Activated CD8-positive, alpha-beta memory T cell treated with anti-CD3 and anti-CD28 coated beads, Interleukin-2, amount 10 ng/mL, durations not matched to agents 7 days and 5 days (primary cell): ENCODE measurements at regions not wholly inside any gene's neighbourhood (a gene's known extent, or its start where the extent isn't known, plus 50 kb on each side); places are given as distances from the start of the nearest gene placed in this dataset.

Source experiments
- ATAC-seq: fragments of 150-1000 bp; cut with Tn5 transposase; one replicate; pipeline ENCODE4 v1.10.0; 2021; ENCODE audit warnings: moderate library complexity
- CTCF ChIA-PET: fragments of 350-600 bp; sonication (Branson Sonifier 250); formaldehyde crosslinking; loops from one replicate; lab custom pipeline; 2021; ENCODE audit warnings: antibody characterized with exemption; lab: Charles Lee
- DNase-seq: peaks from one replicate; pipeline ENCODE4 v3.0.0-alpha.2; 2020
- H3K27ac Mint-ChIP-seq: one replicate; pipeline ENCODE4 v1.8.0; 2021; ENCODE audit warnings: mild to moderate bottlenecking, mixed read lengths
- H3K27me3 Mint-ChIP-seq: one replicate; pipeline ENCODE4 v1.8.0; 2021; ENCODE audit warnings: mixed read lengths
- H3K36me3 Mint-ChIP-seq: one replicate; pipeline ENCODE4 v1.8.0; 2021; ENCODE audit warnings: mild to moderate bottlenecking, mixed read lengths
- H3K4me1 Mint-ChIP-seq: one replicate; pipeline ENCODE4 v1.8.0; 2021; ENCODE audit warnings: mixed read lengths
- H3K4me3 Mint-ChIP-seq: one replicate; pipeline ENCODE4 v1.8.0; 2021; ENCODE audit warnings: mild to moderate bottlenecking, moderate library complexity, mixed read lengths
- H3K9me3 Mint-ChIP-seq: one replicate; pipeline ENCODE4 v1.8.0; 2022; ENCODE audit warnings: low read depth, mixed read lengths

GRCh38 chr6:132952986-132953385, 138.6 kb downstream of the RPS12 start:
- Mint-ChIP-seq H3K9me3 (no peaks in the 10 kb centered on the region), H3K27me3 (peaks cover 67% of the 10 kb centered on the region), H3K4me3 (no peak overlapping the region), H3K27ac (no peak overlapping the region), H3K36me3 (no peaks in the 10 kb centered on the region), H3K4me1 (no peaks in the 10 kb centered on the region)
- CTCF ChIA-PET = no interaction called here
- DNase-seq (no peak), ATAC-seq (no peak)

DNA sequence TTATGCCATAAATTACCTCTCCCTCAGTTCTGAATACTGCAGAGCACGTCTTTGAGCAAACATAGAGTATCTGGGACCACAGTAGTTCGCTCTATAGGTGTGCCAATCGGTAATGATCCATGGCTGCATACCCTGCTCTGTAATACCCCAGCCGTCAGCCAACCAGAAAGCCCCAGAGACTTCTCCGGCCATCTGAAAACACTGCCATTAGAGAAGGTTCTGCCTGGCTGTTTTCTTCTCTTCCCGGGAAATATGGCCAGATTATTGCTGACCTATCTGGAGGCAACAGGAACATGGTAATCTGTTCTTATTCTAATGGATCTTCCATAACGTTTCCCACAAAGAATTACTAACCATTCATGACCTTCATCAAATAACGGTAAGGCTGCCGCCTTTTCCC, 139.9 kb downstream of the RPS12 start:
- Mint-ChIP-seq H3K4me3 (no peak overlapping the region), H3K36me3 (peaks cover 6% of the 10 kb centered on the region), H3K27me3 (peaks cover 59% of the 10 kb centered on the region), H3K27ac (no peak overlapping the region), H3K9me3 (no peaks in the 10 kb centered on the region), H3K4me1 (peaks cover 2% of the 10 kb centered on the region)
- CTCF ChIA-PET = no interaction called here
- DNase-seq (no peak), ATAC-seq (no peak)

GRCh38 chr6:132954936-132955335, 140.6 kb downstream of the RPS12 start:
- Mint-ChIP-seq H3K4me1 (peaks cover 8% of the 10 kb centered on the region), H3K27me3 (peaks cover 56% of the 10 kb centered on the region)

DNA sequence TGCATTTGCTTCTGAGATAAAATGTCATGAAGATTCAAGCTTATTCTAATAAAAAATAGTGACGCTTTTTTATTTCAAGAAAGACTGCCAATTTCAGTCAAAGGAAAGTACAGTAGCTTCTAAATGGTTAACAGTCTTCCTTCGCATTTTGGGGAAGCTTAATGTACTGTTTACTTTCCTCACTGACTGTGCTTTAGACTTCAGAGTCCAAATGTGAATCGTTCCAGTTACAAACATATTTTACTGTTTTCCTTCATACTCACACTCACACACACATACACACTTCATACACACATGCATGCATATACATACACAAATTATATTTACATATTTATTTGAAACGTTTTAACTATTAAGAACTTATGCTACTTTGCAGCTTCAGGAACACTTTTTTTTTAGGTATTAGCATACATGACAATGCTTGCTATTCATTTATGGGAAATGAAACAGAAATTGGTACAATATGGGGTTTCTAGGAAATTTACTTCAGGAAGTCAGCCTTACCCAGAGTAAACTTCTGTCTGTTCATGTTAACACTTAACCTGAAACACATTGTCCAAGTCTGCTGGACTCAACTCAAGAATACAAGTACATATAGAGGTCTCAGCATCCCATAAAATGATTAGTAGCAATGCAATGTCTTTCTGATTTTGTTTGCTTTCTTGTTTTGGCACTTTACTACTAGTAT, 145.4 kb downstream of the RPS12 start:
- DNase-seq (no peak), ATAC-seq (peak; percentile 51)
- Mint-ChIP-seq H3K27me3 (peaks cover 53% of the 10 kb centered on the region), H3K27ac (peak overlapping the region; percentile 65), H3K4me1 (peaks cover 25% of the 10 kb centered on the region), H3K4me3 (no peak overlapping the region), H3K9me3 (no peaks in the 10 kb centered on the region), H3K36me3 (peaks cover 8% of the 10 kb centered on the region)
- CTCF ChIA-PET = interaction anchor here (1.2 kb wide), 1 partner anchor 137 kb away, joined by 7 read pairs; no protein-coding TSS in a partner anchor

More at GRCh38 chr6:132954936-132955335, 140.6 kb downstream of the RPS12 start:
- Mint-ChIP-seq H3K4me3 (no peak overlapping the region), H3K9me3 (no peaks in the 10 kb centered on the region), H3K36me3 (peaks cover 8% of the 10 kb centered on the region), H3K27ac (no peak overlapping the region)
- DNase-seq (no peak), ATAC-seq (no peak)
- CTCF ChIA-PET = interaction anchor here (0.7 kb wide), 1 partner anchor 62 kb away, joined by 5 read pairs; no protein-coding TSS in a partner anchor

- no peaks in the 10 kb centered on the region for H3K9me3 Mint-ChIP-seq
- H3K4me1 Mint-ChIP-seq = peaks cover 28% of the 10 kb centered on the region
- peaks cover 46% of the 10 kb centered on the region for H3K27me3 Mint-ChIP-seq
- no peak overlapping the region for H3K4me3 Mint-ChIP-seq
- no peak for ATAC-seq
- H3K27ac Mint-ChIP-seq = no peak overlapping the region
- H3K36me3 Mint-ChIP-seq = peaks cover 8% of the 10 kb centered on the region
- no peak for DNase-seq
- CTCF ChIA-PET = interaction anchor here (2.7 kb wide), 1 partner anchor 137 kb away, joined by 22 read pairs; no protein-coding TSS in a partner anchor
These were observed 146.4 kb downstream of the RPS12 start for GRCh38 chr6:132960720-132961119.

GRCh38 chr6:132961122-132961521, 146.8 kb downstream of the RPS12 start:
- H3K27me3 Mint-ChIP-seq = peaks cover 44% of the 10 kb centered on the region
- H3K4me1 Mint-ChIP-seq = peaks cover 28% of the 10 kb centered on the region
- H3K27ac Mint-ChIP-seq = no peak overlapping the region
- H3K9me3 Mint-ChIP-seq = no peaks in the 10 kb centered on the region
- no peak for ATAC-seq
- peaks cover 8% of the 10 kb centered on the region for H3K36me3 Mint-ChIP-seq
- CTCF ChIA-PET = interaction anchor here (2.7 kb wide), 1 partner anchor 138 kb away, joined by 22 read pairs; no protein-coding TSS in a partner anchor
- DNase-seq = no peak
- H3K4me3 Mint-ChIP-seq = no peak overlapping the region

DNA sequence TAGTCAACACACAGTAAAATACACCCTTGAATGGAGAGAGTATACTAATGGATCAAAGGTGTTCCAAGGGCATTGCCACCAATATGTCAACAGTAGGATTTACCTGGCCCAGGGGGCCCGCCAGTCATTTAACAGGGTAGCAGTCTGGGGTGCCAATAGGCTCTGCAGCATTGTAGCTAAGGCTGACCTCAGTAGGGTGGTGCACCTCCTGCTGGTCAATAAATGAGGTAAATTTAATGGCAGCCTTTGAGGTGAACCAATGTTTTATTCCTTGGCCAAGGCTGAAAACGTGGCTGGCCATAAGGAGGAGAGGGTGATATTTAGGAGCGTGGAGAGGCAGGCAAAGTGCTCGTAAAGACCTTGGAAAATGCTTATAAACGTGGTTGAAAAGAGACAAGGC, 147.2 kb downstream of the RPS12 start:
- peaks cover 28% of the 10 kb centered on the region for H3K4me1 Mint-ChIP-seq
- peaks cover 45% of the 10 kb centered on the region for H3K27me3 Mint-ChIP-seq
- CTCF ChIA-PET = interaction anchor here (0.9 to 2.7 kb wide), 3 partner anchors 78 to 163 kb away, joined by 3 to 22 read pairs (median 4); partner anchors contain the start of gene SLC18B1
- no peak overlapping the region for H3K27ac Mint-ChIP-seq
- no peak for ATAC-seq
- no peak overlapping the region for H3K4me3 Mint-ChIP-seq
- H3K36me3 Mint-ChIP-seq = peaks cover 8% of the 10 kb centered on the region
- no peak for DNase-seq
- no peaks in the 10 kb centered on the region for H3K9me3 Mint-ChIP-seq

- no peaks in the 10 kb centered on the region for H3K9me3 Mint-ChIP-seq
- H3K27ac Mint-ChIP-seq = no peak overlapping the region
- ATAC-seq (peak; percentile 87), DNase-seq (peak; percentile 76)
- peaks cover 37% of the 10 kb centered on the region for H3K27me3 Mint-ChIP-seq
- no peak overlapping the region for H3K4me3 Mint-ChIP-seq
- CTCF ChIA-PET = interaction anchor here (1.1 to 2.7 kb wide), 10 partner anchors 10 to 958 kb away, joined by 3 to 22 read pairs (median 3); no protein-coding TSS in a partner anchor
- H3K36me3 Mint-ChIP-seq = peaks cover 8% of the 10 kb centered on the region
- peaks cover 28% of the 10 kb centered on the region for H3K4me1 Mint-ChIP-seq
These were observed 148.8 kb downstream of the RPS12 start for GRCh38 chr6:132962936-132963868.

DNA sequence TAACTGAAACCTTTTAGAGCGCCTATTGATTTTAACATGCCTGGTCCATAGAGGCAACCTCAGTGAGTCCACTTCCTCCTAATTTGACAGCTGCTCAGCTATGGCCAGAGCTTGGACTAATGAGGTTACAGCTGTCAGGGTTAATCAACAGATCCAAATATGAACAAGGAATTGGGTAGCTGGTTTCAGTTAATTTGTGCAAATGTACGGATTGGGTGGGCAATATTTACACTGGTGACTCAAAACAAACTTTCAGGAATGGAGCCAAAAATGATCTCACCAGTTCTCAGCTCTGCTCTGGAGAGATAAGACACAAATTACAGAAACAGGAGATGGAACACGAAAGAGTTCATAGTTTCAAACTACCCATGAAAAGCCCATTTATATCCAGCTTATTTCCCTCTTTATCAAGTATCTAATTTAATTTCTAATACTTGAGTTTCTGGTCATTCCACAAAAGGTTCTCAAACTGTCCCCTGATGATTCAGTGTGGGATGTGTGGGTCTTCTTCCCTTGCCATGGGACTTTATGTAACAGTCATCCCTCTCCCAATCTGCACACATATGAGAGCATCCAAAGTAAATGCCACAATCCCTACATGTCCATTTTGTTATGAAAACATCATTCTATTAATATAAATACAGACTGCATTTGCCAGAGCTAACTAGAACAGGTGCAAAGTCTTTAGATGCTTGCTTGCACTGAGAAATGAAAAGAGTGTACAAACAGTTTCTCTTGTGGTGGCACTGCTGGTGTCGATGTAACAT, 149.9 kb downstream of the RPS12 start:
- CTCF ChIA-PET = interaction anchor here (1.0 kb wide), 1 partner anchor 12 kb away, joined by 3 read pairs; no protein-coding TSS in a partner anchor
- no peaks in the 10 kb centered on the region for H3K9me3 Mint-ChIP-seq

DNA sequence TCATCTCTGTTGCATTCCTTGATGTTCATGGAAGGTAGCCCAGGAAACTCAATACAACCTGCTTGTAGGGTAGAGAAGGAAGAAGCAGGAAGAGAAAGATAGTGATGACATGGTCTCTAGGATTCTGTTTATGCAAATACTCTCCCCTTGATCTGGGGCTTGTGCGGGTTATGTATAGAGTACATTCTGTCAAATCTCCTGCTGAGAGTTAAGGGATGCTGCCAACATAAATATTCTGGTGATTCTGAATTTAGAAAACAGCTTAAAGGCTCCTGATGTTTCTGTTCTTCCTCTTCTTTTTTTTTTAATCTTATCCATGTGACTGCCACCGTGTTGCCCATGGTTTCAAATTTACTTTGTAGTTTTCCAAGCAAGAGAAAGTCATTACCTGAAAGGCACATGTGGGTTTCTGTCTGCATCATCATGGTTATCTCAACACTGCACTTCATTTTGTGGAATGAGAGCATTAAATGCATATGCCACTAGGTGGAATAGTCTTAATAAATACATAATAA, 150.6 kb downstream of the RPS12 start:
- H3K27me3 Mint-ChIP-seq = peaks cover 43% of the 10 kb centered on the region
- CTCF ChIA-PET = interaction anchor here (1.0 kb wide), 1 partner anchor 11 kb away, joined by 3 read pairs; no protein-coding TSS in a partner anchor
- H3K36me3 Mint-ChIP-seq = no peaks in the 10 kb centered on the region
- DNase-seq (no peak), ATAC-seq (no peak)
- no peaks in the 10 kb centered on the region for H3K9me3 Mint-ChIP-seq
- no peak overlapping the region for H3K4me3 Mint-ChIP-seq
- H3K27ac Mint-ChIP-seq = no peak overlapping the region
- peaks cover 20% of the 10 kb centered on the region for H3K4me1 Mint-ChIP-seq

More for the DNA sequence above, 149.9 kb downstream of the RPS12 start:
- H3K4me3 Mint-ChIP-seq = no peak overlapping the region
- H3K36me3 Mint-ChIP-seq = peaks cover 1% of the 10 kb centered on the region
- no peak overlapping the region for H3K27ac Mint-ChIP-seq
- H3K27me3 Mint-ChIP-seq = peaks cover 40% of the 10 kb centered on the region
- no peak for ATAC-seq
- peaks cover 25% of the 10 kb centered on the region for H3K4me1 Mint-ChIP-seq
- no peak for DNase-seq

- no peaks in the 10 kb centered on the region for H3K36me3 Mint-ChIP-seq
- ATAC-seq = no peak
- CTCF ChIA-PET = no interaction called here
- H3K27me3 Mint-ChIP-seq = peaks cover 37% of the 10 kb centered on the region
- peaks cover 7% of the 10 kb centered on the region for H3K4me1 Mint-ChIP-seq
- no peak for DNase-seq
- no peak overlapping the region for H3K27ac Mint-ChIP-seq
- no peaks in the 10 kb centered on the region for H3K9me3 Mint-ChIP-seq
- no peak overlapping the region for H3K4me3 Mint-ChIP-seq
These were observed 153.5 kb downstream of the RPS12 start for GRCh38 chr6:132967871-132968270.

DNA sequence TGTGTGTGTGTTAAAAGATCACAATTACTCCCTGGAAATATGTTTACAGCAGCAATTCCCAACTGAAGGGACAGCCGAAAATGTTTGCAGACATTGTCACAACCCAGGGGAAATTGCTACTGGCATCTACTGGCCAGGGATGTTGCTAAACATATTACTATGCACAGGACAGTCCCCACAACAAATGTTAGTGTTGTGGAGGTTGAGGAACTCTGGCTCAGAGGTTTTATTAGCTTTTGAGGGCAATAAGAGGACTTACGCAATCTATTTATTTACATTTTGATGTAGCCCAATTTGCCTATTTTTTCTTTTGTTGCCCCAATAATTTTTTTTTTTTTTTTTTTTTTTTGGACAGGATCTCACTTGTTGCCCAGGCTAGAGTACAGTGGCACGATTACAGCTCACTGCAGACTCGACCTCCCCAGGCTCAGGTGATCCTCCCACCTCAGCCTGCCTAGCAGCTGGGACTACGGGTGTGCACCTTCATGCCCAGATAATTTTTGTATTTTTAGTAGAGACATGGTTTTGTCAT, 154.1 kb downstream of the RPS12 start:
- DNase-seq (no peak), ATAC-seq (no peak)
- CTCF ChIA-PET = no interaction called here
- no peak overlapping the region for H3K27ac Mint-ChIP-seq
- no peak overlapping the region for H3K4me3 Mint-ChIP-seq
- peaks cover 36% of the 10 kb centered on the region for H3K27me3 Mint-ChIP-seq
- peaks cover 4% of the 10 kb centered on the region for H3K4me1 Mint-ChIP-seq
- H3K9me3 Mint-ChIP-seq = no peaks in the 10 kb centered on the region
- no peaks in the 10 kb centered on the region for H3K36me3 Mint-ChIP-seq
